ENCODE measurements at regions not wholly inside any gene's neighbourhood (a gene's known extent, or its start where the extent isn't known, plus 50 kb on each side); places are given as distances from the start of the nearest gene placed in this dataset.

GRCh38 chr6:56900784-56901183 lies 54.1 kb upstream of the BEND6 start:
- H3K27me3 Mint-ChIP-seq (ENCODE audit: low read depth, unreplicated experiment), result no peaks in the 10 kb centered on the region
- Histone ChIP-seq H3K79me2 (ENCODE audit: insufficient read depth, low read length) (no peaks in the 10 kb centered on the region), H2AFZ (ENCODE audit: low read depth, low read length) (no peak overlapping the region), H4K20me1 (ENCODE audit: insufficient read depth, low read length) (no peaks in the 10 kb centered on the region), H3K27me3 (ENCODE audit: insufficient read depth, low read length) (no peaks in the 10 kb centered on the region), H3K9ac (ENCODE audit: low read length) (no peak overlapping the region), H3K9me3 (ENCODE audit: insufficient read depth, low read depth, low read length) (no peaks in the 10 kb centered on the region), H3K27ac (ENCODE audit: low read depth, low read length) (no peak overlapping the region), H3K4me1 (ENCODE audit: insufficient read depth, low read length) (peaks cover 12% of the 10 kb centered on the region), H3K4me3 (ENCODE audit: insufficient read depth, low read depth, low read length) (no peak overlapping the region), H3K36me3 (ENCODE audit: insufficient read depth, low read length) (no peaks in the 10 kb centered on the region), H3K4me2 (ENCODE audit: low read length) (no peak overlapping the region)
- peaks cover 17% of the 10 kb centered on the region for H3K36me3 Mint-ChIP-seq (ENCODE audit: low read depth, unreplicated experiment)
- no peak overlapping the region for H3K4me3 Mint-ChIP-seq (ENCODE audit: unreplicated experiment)
- H3K27ac Mint-ChIP-seq (ENCODE audit: unreplicated experiment), result no peak overlapping the region
- FAIRE-seq (no peak), DNase-seq (ENCODE audit: low read depth) (no peak)
- peaks cover 20% of the 10 kb centered on the region for H3K4me1 Mint-ChIP-seq (ENCODE audit: low read depth, unreplicated experiment)
- TF ChIP-seq, protein P1, sequence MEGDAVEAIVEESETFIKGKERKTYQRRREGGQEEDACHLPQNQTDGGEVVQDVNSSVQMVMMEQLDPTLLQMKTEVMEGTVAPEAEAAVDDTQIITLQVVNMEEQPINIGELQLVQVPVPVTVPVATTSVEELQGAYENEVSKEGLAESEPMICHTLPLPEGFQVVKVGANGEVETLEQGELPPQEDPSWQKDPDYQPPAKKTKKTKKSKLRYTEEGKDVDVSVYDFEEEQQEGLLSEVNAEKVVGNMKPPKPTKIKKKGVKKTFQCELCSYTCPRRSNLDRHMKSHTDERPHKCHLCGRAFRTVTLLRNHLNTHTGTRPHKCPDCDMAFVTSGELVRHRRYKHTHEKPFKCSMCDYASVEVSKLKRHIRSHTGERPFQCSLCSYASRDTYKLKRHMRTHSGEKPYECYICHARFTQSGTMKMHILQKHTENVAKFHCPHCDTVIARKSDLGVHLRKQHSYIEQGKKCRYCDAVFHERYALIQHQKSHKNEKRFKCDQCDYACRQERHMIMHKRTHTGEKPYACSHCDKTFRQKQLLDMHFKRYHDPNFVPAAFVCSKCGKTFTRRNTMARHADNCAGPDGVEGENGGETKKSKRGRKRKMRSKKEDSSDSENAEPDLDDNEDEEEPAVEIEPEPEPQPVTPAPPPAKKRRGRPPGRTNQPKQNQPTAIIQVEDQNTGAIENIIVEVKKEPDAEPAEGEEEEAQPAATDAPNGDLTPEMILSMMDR (IDR thresholded peaks at IDR 0.05; ENCODE audit: insufficient read depth, low read depth, low read length), result no peak
- no peak for TF ChIP-seq EZH2 (IDR thresholded peaks at IDR 0.05; ENCODE audit: insufficient read depth, low read length)
- peaks cover 10% of the 10 kb centered on the region for H3K9me3 Mint-ChIP-seq (ENCODE audit: unreplicated experiment)

DNA sequence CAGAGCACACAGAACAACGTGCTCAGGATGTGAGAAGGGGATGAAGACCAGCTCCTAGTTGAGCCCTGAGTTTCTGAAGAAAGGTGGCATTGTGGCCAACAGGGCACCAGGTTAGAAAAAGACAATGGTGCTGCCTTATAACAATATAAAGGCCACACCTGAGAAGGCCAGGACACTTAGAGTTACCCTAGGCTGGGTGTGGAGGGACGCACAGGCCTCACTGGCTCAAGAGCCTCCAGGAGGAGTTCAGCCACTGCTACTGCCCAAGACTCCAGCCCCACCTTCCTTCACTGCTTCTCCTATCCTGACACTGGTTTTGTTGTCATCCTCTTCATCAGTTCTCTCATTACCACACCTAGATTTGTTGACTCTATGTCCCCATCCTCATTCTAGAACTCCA lies 55.2 kb upstream of the BEND6 start:
- Histone ChIP-seq H3K4me1 (ENCODE audit: insufficient read depth, low read length) (peaks cover 12% of the 10 kb centered on the region), H3K9me3 (ENCODE audit: insufficient read depth, low read depth, low read length) (no peaks in the 10 kb centered on the region), H3K79me2 (ENCODE audit: insufficient read depth, low read length) (no peaks in the 10 kb centered on the region), H4K20me1 (ENCODE audit: insufficient read depth, low read length) (no peaks in the 10 kb centered on the region), H2AFZ (ENCODE audit: low read depth, low read length) (no peak overlapping the region), H3K4me2 (ENCODE audit: low read length) (no peak overlapping the region), H3K27me3 (ENCODE audit: insufficient read depth, low read length) (no peaks in the 10 kb centered on the region), H3K9ac (ENCODE audit: low read length) (no peak overlapping the region), H3K27ac (ENCODE audit: low read depth, low read length) (no peak overlapping the region), H3K36me3 (ENCODE audit: insufficient read depth, low read length) (no peaks in the 10 kb centered on the region), H3K4me3 (ENCODE audit: insufficient read depth, low read depth, low read length) (no peak overlapping the region)
- Mint-ChIP-seq H3K4me1 (ENCODE audit: low read depth, unreplicated experiment) (peaks cover 20% of the 10 kb centered on the region), H3K9me3 (ENCODE audit: unreplicated experiment) (peaks cover 10% of the 10 kb centered on the region), H3K36me3 (ENCODE audit: low read depth, unreplicated experiment) (peaks cover 17% of the 10 kb centered on the region), H3K27ac (ENCODE audit: unreplicated experiment) (no peak overlapping the region), H3K4me3 (ENCODE audit: unreplicated experiment) (no peak overlapping the region), H3K27me3 (ENCODE audit: low read depth, unreplicated experiment) (no peaks in the 10 kb centered on the region)
- DNase-seq (ENCODE audit: low read depth) (no peak), FAIRE-seq (no peak)
- no peak for TF ChIP-seq EZH2 (IDR thresholded peaks at IDR 0.05; ENCODE audit: insufficient read depth, low read length)
- TF ChIP-seq, protein P1 (IDR thresholded peaks at IDR 0.05; ENCODE audit: insufficient read depth, low read depth, low read length), result no peak

- Histone ChIP-seq H2AFZ (ENCODE audit: low read depth, low read length) (no peak overlapping the region), H3K4me3 (ENCODE audit: insufficient read depth, low read depth, low read length) (no peak overlapping the region), H3K9me3 (ENCODE audit: insufficient read depth, low read depth, low read length) (no peaks in the 10 kb centered on the region), H3K4me2 (ENCODE audit: low read length) (no peak overlapping the region), H3K36me3 (ENCODE audit: insufficient read depth, low read length) (no peaks in the 10 kb centered on the region), H4K20me1 (ENCODE audit: insufficient read depth, low read length) (no peaks in the 10 kb centered on the region), H3K4me1 (ENCODE audit: insufficient read depth, low read length) (peaks cover 12% of the 10 kb centered on the region), H3K27ac (ENCODE audit: low read depth, low read length) (no peak overlapping the region), H3K27me3 (ENCODE audit: insufficient read depth, low read length) (no peaks in the 10 kb centered on the region), H3K79me2 (ENCODE audit: insufficient read depth, low read length) (no peaks in the 10 kb centered on the region), H3K9ac (ENCODE audit: low read length) (no peak overlapping the region)
- Mint-ChIP-seq H3K36me3 (ENCODE audit: low read depth, unreplicated experiment) (peaks cover 17% of the 10 kb centered on the region), H3K27me3 (ENCODE audit: low read depth, unreplicated experiment) (no peaks in the 10 kb centered on the region), H3K9me3 (ENCODE audit: unreplicated experiment) (peaks cover 10% of the 10 kb centered on the region), H3K4me3 (ENCODE audit: unreplicated experiment) (no peak overlapping the region), H3K27ac (ENCODE audit: unreplicated experiment) (peak overlapping the region; percentile 50), H3K4me1 (ENCODE audit: low read depth, unreplicated experiment) (peaks cover 20% of the 10 kb centered on the region)
- no peak for FAIRE-seq
- DNase-seq (ENCODE audit: low read depth), result peak; percentile 53
- TF ChIP-seq, protein P1 (IDR thresholded peaks at IDR 0.05; ENCODE audit: insufficient read depth, low read depth, low read length), result no peak
- no peak for TF ChIP-seq EZH2 (IDR thresholded peaks at IDR 0.05; ENCODE audit: insufficient read depth, low read length)
Measured at GRCh38 chr6:56899311-56899710, 55.6 kb upstream of the BEND6 start.

Measured in astrocyte (in vitro differentiated cells and primary cell).